Esophagus muscularis mucosa (tissue), 4 donors: ENCODE measurements at regions not wholly inside any gene's neighbourhood (a gene's known extent, or its start where the extent isn't known, plus 50 kb on each side); places are given as distances from the start of the nearest gene placed in this dataset.
"Not testable (repeated sequence)": the region's sequence is repeated elsewhere in the genome, so short reads cannot be mapped to it uniquely, and the experiment has no call there.

Source experiments
- DNase-seq: peaks from one replicate; pipeline ENCODE4 v3.0.0-alpha.2; 2017; ENCODE audit errors: extremely low spot score
- H3K27ac ChIP-seq, 4 donors: fragments of 200-600 bp; sonication (generic); replicated peaks in 1 of 4; 1 replicate in 3 of 4; 2 replicates in 1 of 4; pipeline ENCODE4 v1.5.1; 2016 to 2019; ENCODE audit warnings: mild to moderate bottlenecking in 1 of 4
- H3K27me3 ChIP-seq, 4 donors: fragments of 200-600 bp; sonication (generic); one replicate each; pipeline versions ENCODE4 v1.5.1 to v1.6.0; 2016 to 2019
- H3K36me3 ChIP-seq, 4 donors: fragments of 200-600 bp; sonication (generic); one replicate each; pipeline ENCODE4 v1.5.1; 2016 to 2019
- H3K4me1 ChIP-seq, 4 donors: fragments of 200-600 bp; sonication (generic); one replicate each; pipeline ENCODE4 v1.5.1; 2016 to 2019
- H3K4me3 ChIP-seq, 4 donors: fragments of 200-600 bp; sonication (generic); 1 replicate in 2 of 4; 2 replicates in 2 of 4; pipeline ENCODE4 v1.5.1; 2016 to 2019; ENCODE audit warnings: mild to moderate bottlenecking in 4 of 4, moderate library complexity in 1 of 4
- H3K9me3 ChIP-seq, 4 donors: fragments of 200-600 bp; sonication (generic); 1 replicate in 3 of 4; 2 replicates in 1 of 4; pipeline ENCODE4 v1.5.1; 2016 to 2019
- WGBS: methylation state at CpG from one replicate; pipeline ENCODE4 v1.1.5; 2018; 5-methylcytosine and 5-hydroxymethylcytosine counted together
- intact Hi-C: fragments of 100-400 bp; cut with DNase I; formaldehyde crosslinking; loops from one replicate; pipeline ENCODE4 v1.15.1; 2023

- H3K9me3 ChIP-seq, H3K27ac ChIP-seq, H3K36me3 ChIP-seq, DNase-seq, intact Hi-C loops, H3K27me3 ChIP-seq, H3K4me3 ChIP-seq, H3K4me1 ChIP-seq: not testable (repeated sequence)
- 100% methylated on average over 5 of the region's 5 CpGs for WGBS
Observed at GRCh38 chr9:41738681-41739080, 390.5 kb downstream of the CNTNAP3B start.

- H3K9me3 ChIP-seq, H3K27me3 ChIP-seq, H3K36me3 ChIP-seq, intact Hi-C loops, H3K4me3 ChIP-seq, H3K27ac ChIP-seq, H3K4me1 ChIP-seq, DNase-seq: not testable (repeated sequence)
- WGBS, result 80% methylated on average over 4 of the region's 13 CpGs
Observed at GRCh38 chr9:41699190-41699589, 430.0 kb downstream of the CNTNAP3B start.

GRCh38 chr9:41697080-41697479 lies 432.1 kb downstream of the CNTNAP3B start:
- H3K9me3 ChIP-seq, H3K4me3 ChIP-seq, intact Hi-C loops, H3K27me3 ChIP-seq, H3K4me1 ChIP-seq, H3K36me3 ChIP-seq, DNase-seq: not testable (repeated sequence)
- WGBS, result 25% methylated on average over 4 of the region's 4 CpGs
- H3K27ac ChIP-seq, result peak overlapping the region in 3 of 4 donors; percentile 38 to 66 (median 57)

- WGBS, result no CpG with 5 or more reads among the region's 23 CpGs
- H3K27ac ChIP-seq, DNase-seq, H3K27me3 ChIP-seq, intact Hi-C loops, H3K4me1 ChIP-seq, H3K36me3 ChIP-seq, H3K9me3 ChIP-seq, H3K4me3 ChIP-seq: not testable (repeated sequence)
Observed at GRCh38 chr9:41679312-41679711, 449.9 kb downstream of the CNTNAP3B start.

- peak overlapping the region in 3 of 4 donors; percentile 25 to 39 (median 26) for H3K4me3 ChIP-seq
- DNase-seq, result peak; percentile 47
- H3K27me3 ChIP-seq, H3K27ac ChIP-seq, H3K36me3 ChIP-seq, H3K9me3 ChIP-seq, H3K4me1 ChIP-seq, intact Hi-C loops: not testable (repeated sequence)
- no CpG with 5 or more reads among the region's 29 CpGs for WGBS
Observed at GRCh38 chr9:41663497-41664036, 465.7 kb downstream of the CNTNAP3B start.

DNA sequence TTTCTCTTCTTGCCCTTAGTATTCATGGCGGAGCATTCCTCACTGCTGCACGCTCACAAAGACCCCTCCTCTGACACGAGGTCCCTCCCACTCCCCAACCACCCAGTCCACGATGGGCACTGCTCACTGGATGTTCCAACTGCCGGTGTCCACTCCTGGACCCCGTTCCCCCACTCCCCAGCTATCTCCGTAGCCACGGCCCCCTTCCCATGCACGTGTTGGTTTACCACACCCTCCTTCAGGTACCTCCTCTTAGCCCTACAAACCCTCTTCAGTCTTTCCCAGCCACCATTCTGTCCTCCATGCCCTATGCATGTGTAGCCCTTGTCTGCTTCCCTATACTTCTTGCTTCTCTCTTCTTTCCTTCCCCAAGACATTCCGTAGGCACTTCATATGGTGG lies 469.6 kb upstream of the ZNG1F start:
- H3K36me3 ChIP-seq, H3K27me3 ChIP-seq, H3K4me3 ChIP-seq, intact Hi-C loops, H3K4me1 ChIP-seq, H3K9me3 ChIP-seq, H3K27ac ChIP-seq: not testable (repeated sequence)
- 88% methylated on average over 4 of the region's 10 CpGs for WGBS
- peak; percentile 62 for DNase-seq

DNA sequence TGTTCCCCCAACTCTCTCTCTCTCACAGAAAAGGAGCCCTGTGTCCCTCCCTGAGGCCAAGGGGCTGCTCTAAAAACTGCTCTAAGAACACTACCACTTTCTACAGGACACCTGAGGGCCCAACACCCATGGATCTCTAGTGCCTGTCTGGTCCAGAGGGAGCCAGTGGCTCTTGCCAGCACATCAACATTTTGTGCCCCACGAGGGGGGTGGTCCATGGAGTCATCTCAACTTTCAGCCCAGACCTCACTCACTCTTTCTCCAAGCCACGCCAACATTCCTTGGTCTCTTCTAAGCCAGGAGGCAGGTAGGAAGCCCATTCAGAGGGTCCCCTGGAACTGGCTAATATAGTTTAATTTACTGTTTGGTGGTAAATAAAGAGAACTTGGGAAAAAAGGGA lies 469.0 kb upstream of the ZNG1F start:
- H3K27ac ChIP-seq, H3K9me3 ChIP-seq, H3K27me3 ChIP-seq, intact Hi-C loops, H3K4me1 ChIP-seq, H3K4me3 ChIP-seq, H3K36me3 ChIP-seq: not testable (repeated sequence)
- peak; percentile 53 for DNase-seq
- 90% methylated on average over 2 of the region's 2 CpGs for WGBS

DNA sequence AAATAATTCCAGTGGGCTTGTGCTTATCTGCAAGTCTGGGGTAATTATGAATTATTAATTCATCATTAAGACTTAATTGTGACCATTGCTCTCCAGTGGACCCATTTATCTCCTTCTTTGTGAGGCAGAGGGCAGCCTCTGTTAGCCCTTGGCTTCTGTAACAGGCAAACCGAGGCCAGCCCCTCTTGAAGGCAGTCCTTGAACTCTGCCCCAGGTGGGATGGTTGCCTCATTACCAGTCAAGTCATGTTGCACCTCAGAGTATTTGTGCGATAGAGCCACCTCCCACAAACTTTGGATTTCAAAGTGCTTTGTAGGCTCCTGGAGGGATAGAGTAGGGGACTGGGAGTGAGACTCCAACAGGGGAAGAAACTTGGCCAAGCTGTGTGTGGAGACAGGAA lies 468.0 kb upstream of the ZNG1F start:
- H3K4me1 ChIP-seq, H3K9me3 ChIP-seq, intact Hi-C loops, H3K27me3 ChIP-seq, H3K36me3 ChIP-seq, H3K27ac ChIP-seq, H3K4me3 ChIP-seq: not testable (repeated sequence)
- DNase-seq, result peak; percentile 10
- WGBS, result 94% methylated on average over 2 of the region's 2 CpGs

DNA sequence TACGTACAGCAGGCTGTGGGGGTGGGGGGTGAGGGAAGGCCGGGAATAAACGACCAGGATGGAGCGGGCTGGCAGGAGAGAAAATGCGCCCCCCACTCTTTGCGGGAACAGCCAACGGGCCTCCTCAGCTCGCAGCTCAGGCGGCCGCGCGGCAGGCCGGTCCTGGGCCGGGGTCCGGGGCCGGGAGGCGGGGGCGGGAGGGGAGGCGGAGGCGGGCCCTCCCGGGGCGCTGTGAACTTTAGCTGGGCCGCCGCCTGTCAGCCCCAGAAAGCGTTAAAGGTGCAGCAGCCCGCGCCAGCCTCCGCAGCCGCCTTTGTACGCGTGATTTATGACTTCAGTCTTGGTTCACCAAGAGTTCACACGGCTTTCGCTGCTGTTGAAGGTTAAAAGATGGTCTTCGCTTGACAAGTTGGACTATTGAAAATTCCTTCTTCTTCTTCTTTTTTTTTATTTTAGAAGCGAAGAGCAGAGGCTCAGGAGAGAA lies 466.0 kb upstream of the ZNG1F start:
- H3K9me3 ChIP-seq, H3K27me3 ChIP-seq, H3K36me3 ChIP-seq, H3K4me1 ChIP-seq, intact Hi-C loops: not testable (repeated sequence)
- H3K4me3 ChIP-seq, result peak overlapping the region; percentile 35 to 49 (median 42)
- 28% methylated on average over 17 of the region's 35 CpGs for WGBS
- peak overlapping the region; percentile 80 to 84 (median 82) for H3K27ac ChIP-seq
- peak; percentile 19 for DNase-seq

- intact Hi-C loops, result not testable (repeated sequence)
- peak overlapping the region; percentile 34 to 48 (median 42) for H3K4me3 ChIP-seq
Observed at GRCh38 chr9:41654349-41654748, 465.2 kb upstream of the ZNG1F start.

GRCh38 chr9:41653560-41654340 lies 464.6 kb upstream of the ZNG1F start:
- peak overlapping the region; percentile 34 to 48 (median 42) for H3K4me3 ChIP-seq
- intact Hi-C loops, DNase-seq, H3K27me3 ChIP-seq, H3K36me3 ChIP-seq, H3K9me3 ChIP-seq: not testable (repeated sequence)
- peaks cover 0 to 15% (median 4%) of the 10 kb centered on the region in 4 donors for H3K4me1 ChIP-seq
- peak overlapping the region; percentile 80 to 84 (median 82) for H3K27ac ChIP-seq
- WGBS, result 37% methylated on average over 8 of the region's 21 CpGs

More at GRCh38 chr9:41654349-41654748, 465.2 kb upstream of the ZNG1F start:
- Histone ChIP-seq H3K27ac (peak overlapping the region; percentile 80 to 84 (median 82)), H3K4me1 (peaks cover 0 to 14% (median 4%) of the 10 kb centered on the region in 4 donors)
- peak; percentile 45 for DNase-seq
- not testable (repeated sequence) for H3K27me3 ChIP-seq, H3K9me3 ChIP-seq, H3K36me3 ChIP-seq
- 27% methylated on average over 11 of the region's 16 CpGs for WGBS

- intact Hi-C loops, H3K27me3 ChIP-seq, H3K36me3 ChIP-seq, H3K9me3 ChIP-seq, DNase-seq: not testable (repeated sequence)
- WGBS, result 83% methylated on average over 14 of the region's 17 CpGs
- Histone ChIP-seq H3K4me1 (peaks cover 0 to 15% (median 4%) of the 10 kb centered on the region in 4 donors), H3K4me3 (peak overlapping the region in 3 of 4 donors; percentile 34 to 48 (median 41)), H3K27ac (peak overlapping the region; percentile 64 to 84 (median 82))
Observed at GRCh38 chr9:41652800-41653199, 463.7 kb upstream of the ZNG1F start.
